ENCODE measurements at regions not wholly inside any gene's neighbourhood (a gene's known extent, or its start where the extent isn't known, plus 50 kb on each side); places are given as distances from the start of the nearest gene placed in this dataset.
"Not testable (repeated sequence)": the region's sequence is repeated elsewhere in the genome, so short reads cannot be mapped to it uniquely, and the experiment has no call there.

DNA sequence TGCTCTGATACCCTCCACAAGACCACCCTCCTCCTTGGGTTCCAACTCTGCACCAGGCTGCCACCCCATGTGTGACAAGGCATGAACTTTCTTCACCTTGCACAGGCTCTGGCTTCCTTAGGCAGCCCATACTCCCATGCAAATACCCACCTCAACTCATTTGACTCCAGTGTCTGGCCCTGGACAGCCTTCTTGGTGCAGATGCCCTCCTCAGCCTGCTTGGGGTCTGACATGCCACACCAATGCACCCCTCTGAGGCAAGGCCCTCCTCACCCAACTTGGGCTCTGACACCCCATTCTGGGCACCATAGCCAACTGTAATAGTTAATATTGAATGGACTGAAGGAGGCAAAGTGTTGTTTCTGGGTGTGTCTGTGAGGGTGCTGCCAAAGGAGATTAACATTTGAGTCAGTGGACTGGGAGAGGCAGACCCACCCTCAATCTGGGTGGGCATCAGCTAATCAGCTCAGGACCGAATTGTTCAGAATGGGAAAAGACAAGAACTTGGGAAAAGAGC is 115.0 kb upstream of the EPB41L4A start:
- DNase-seq (ENCODE audit: low read depth in 3 of 3): no peak

DNA sequence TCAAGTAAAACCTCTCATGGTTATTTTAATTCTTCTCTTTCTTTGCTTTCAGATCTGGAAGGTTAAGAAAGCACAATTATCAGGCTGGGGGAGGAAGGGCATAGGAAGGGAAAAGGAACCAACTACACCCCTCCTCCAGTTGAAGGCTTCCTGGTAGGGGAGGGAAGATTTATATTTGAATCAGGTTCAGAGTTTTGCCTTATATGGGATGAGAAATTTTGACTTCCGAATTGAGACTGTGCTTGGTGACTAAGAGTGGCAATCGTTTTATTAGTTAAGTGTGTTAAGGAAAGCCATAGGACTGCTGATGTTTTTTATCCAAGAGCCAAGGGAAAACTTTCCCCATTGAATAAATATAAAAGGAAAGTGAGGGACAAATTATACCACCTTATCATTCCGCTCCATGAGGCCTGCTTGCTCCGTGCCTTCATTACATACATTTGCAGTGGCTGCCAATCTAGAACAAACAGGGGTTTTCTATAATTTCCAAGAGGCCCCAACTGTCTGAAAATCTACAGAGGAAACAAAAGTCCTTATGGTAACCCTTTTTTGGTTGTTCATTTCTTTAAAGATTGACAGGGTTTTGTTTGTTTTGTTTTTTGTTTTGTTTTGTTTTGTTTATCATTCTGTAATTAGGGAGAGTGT is 115.7 kb upstream of the EPB41L4A start:
- no peak for DNase-seq (ENCODE audit: low read depth in 3 of 3)

DNA sequence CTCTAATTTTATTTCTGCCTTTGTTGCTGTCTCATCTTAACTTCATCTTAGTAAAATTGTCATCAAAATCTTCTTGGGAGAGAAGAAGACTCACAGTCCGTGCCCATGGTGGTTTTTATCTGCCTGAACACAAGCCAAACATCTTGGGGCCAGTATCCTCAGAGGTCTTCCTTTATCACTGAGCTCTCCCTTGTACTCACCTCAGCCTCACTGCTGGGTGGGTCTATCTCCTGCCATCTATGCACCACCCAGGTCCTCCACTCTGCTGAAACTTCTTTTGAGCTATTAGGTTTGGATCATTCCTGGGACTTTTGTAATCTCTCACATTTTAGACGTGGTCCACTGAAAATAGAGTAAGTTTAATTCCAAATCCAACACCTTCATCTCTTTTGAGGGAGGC is 116.3 kb upstream of the EPB41L4A start:
- no peak for DNase-seq (ENCODE audit: low read depth in 3 of 3)

DNA sequence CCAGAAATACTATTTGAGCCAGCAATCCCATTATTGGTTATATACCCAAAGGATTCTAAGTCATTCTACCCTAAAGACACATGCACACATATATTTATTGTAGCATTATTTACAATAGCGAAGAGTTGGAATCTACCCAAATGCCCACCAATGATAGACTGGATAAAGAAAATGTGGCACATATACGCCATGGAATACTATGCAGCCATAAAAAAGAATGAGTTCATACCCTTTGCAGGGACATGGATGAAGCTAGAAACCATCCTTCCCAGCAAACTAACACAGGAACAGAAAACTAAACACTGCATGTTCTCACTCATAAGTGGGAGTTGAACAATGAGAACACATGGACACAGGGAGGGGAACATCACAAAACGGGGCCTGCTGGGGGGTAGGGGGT is 125.5 kb upstream of the EPB41L4A start:
- DNase-seq (ENCODE audit: low read depth in 3 of 3): not testable (repeated sequence)

DNA sequence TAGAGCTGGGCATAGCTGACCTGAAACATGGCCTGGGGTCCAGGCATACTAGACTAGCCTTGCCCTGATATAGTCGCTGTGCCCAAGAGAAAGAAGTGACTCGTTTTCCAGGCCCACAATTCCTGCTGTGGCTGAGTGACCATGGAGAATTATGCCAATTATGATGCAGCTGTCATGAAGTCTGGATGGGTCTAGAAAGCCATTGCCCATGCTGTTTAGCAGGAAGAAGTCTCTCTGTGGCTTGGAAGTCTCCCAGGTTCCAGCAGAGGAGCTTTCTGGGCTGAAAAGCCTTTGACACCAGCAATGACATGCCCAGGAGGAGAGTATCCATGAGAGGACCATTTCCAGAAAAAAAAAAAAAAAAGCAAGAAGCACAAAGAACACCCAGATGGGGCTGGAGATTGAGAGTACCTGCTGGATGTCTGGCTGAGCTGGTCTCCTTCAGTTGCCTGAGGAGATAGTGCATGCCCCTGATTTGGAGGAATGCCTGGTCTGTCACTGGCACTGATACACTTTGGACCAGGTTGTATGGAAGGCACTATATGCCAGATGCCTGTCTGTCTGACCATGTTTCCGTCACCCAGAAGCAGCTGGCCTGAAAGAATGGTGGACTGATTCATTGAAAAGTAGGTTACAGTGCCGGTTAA is 128.0 kb upstream of the EPB41L4A start:
- DNase-seq (ENCODE audit: low read depth in 3 of 3): no peak

DNA sequence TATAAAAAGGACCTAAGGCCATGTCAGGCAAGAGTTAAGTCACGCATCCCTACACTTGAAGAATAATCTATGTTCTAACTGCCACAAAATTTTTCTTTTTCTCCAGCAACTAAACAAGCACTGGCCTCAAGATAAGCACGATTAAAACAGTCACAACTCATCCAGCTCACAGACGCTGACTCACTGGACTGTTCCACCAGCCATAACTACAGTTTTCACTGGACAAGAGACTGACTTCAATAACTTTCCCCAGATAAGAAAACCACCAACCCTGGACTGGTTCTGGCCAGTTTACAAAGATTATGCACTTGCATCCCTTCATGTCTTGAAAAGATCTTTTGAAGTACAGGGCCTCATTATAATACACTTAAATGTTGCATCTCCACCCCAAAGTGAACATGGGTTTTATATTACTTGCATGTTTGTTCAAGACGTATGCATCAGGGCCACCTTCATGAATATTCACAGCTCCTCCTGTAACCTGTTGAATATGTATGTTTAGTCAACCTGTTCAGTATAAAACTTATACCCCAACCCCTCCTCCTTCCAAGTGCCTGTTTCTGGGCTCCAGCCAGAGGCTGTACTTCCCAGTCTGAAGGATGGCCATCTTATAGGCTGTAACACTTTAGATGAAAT is 129.3 kb upstream of the EPB41L4A start:
- DNase-seq (ENCODE audit: low read depth in 3 of 3): no peak

DNA sequence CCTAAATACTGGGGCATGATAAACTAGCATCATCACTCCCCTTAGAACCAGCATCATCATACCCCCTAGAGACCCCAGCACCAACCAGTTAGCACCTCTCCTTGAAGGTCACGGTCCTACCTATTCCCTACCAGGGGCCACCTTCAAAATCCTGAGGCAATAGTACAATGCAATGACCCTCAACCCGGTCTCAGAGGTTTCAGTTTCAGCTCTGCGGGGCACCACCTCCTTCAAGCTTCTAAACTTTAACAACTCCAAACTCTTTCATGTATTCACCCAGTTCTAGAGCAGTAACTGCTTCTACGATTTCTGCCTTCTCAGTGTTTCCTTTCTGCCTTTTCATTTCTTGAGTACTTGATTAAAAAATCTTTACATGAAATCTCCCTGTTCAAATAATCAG is 130.1 kb upstream of the EPB41L4A start:
- no peak for DNase-seq (ENCODE audit: low read depth in 3 of 3)

DNA sequence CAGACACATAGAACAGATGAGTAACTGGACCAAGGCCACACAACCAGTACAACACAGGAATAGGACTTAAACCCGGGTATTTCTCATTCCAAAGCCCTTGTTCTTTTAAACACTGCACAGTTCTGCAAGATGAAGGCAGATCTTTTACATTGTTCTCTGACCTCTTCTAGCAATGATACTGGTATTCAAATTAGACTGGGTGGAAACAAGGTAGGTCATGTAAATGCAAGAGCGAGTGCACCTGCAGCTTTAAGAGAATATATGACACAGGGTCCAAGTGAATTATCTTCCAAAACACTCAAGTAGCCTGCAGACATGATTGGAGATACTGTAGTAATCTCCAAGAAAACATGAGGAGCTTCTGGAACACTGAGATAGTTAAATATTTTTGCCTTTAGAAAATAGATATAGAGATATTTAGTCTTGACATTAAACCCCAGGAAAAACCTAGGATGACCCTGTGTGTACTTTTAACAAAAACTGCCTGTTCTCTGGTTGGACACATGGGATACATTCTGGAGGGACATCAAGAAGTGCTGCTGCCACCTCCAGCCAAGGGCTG is 130.6 kb upstream of the EPB41L4A start:
- DNase-seq (ENCODE audit: low read depth in 3 of 3): no peak

DNA sequence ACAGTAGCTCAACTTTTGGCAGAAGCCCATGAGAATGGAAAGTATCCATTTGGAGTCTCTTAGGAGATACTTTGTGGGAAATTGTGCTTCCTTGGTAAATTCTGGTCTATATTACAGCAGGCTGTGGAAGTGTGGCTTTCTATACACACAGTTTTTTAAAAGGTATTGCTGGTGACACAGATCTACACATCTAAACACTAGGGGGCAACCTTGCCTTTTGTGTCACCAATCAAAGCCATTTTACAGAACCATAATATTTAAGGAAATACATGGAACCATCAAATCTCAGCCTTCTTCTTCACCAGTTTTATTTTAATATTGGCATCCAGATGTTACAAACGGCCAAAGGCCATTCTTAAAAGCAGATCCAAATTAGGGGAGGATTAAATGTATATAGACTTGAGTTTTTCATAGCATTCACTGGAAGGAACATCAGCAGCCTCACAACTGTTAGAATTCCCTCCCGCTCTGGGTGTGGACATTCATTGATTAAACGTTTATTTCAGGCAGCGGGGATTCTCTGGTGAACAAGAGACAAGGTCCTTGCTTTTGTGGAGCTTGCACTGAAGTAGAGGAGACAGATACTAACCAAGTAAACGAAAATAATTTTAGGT is 132.4 kb upstream of the EPB41L4A start:
- peak in 2 of 3 experiments; percentile 1 to 20 for DNase-seq (ENCODE audit: low read depth in 3 of 3)

DNA sequence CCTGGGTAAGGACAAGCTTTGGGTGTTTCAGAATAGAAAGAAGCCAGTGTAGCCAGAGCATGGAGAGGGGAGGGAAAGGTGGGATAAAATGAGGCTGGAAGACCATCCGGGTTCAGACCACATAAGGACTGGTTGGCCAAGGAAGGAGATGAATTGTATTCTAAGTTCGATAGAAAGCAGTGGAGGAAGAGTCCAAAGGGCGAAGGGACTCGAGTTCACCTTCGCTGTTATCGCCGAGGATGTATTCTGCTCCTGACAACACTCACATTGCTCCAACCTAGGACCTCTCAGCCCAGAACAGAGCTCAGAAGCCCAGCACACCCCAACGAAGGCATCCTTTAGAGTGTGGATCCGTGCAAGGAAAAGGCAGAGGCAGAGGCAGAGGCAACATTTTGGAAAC is 133.1 kb upstream of the EPB41L4A start:
- no peak for DNase-seq (ENCODE audit: low read depth in 3 of 3)

DNA sequence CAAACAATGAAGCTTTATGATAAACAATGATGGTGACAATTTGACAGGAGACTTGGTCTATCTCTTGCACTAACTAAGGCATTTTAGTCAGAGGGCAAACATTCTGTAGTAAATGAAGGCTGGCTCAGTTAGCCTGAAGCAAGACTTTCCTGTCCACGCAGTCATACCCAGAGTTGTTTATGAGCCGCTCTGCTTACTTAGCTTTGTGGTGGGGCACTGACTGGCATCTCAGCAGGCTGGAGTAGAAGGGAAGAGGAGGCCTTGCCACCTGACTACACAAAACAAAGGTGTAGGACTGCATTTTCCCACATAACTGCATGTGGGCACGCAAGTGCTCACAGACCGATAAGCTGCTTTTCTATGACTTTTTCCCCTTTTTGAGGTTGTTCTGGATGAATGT is 133.7 kb upstream of the EPB41L4A start:
- no peak for DNase-seq (ENCODE audit: low read depth in 3 of 3)

DNA sequence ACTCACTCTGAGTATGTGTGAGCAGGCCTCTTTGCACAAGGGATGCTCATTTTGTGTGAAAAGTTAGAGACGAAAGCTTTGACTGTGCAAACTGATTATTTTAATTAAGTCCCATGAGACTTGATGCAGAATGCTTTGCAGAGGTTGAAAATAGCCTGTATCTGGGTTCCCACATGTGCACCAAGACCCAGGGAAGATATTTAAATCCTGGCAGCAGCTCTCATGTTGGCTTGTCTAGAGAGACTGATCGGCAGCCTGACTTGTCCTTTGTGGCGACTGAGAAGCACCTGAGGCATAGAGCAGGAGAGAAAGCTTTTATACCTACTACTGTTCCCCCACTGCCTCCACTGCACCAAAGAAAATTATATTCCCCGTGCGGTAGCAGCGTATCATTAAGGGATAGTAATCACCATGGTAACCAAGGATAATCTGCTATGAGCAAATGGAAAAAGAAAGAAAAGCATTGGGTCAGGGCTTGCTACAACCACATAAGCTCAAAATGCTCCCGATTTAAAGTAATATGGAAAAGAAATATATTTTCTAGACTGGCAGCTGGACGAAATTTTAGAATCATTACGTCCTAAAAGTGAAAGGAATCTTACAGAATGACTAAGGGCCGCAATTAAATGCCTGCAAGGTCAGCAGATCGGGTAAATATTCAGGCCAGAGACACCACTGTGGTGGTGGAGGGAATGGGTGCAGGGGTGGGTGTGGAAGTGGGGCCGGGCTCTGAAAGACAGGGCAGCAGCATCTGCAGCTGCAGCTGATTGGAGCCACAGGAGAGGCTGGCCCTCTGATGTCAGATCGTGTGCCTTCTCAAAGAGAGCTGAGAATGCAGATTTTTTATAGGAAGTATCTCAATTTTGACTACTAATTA is 135.3 kb upstream of the EPB41L4A start:
- DNase-seq (ENCODE audit: low read depth in 3 of 3): no peak

DNA sequence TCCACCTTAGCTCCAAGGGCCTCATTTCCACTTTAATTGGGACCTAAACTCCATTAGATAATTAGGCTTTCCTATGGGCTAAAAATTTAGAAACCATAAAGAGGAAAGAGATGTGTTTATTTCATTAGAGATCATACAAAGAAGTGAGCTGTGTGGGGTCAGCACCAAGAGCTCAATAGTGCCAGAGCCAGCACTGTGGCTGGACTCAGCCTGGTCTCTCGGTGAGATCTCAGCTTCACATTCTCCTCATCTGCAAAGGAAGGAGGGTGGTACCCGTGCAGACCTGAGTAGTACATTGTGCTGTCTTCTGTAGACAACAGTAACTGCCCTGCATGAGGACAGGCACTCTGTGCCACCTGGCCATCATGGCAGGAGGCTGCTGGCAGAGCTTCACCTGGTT is 136.1 kb upstream of the EPB41L4A start:
- no peak for DNase-seq (ENCODE audit: low read depth in 3 of 3)

DNA sequence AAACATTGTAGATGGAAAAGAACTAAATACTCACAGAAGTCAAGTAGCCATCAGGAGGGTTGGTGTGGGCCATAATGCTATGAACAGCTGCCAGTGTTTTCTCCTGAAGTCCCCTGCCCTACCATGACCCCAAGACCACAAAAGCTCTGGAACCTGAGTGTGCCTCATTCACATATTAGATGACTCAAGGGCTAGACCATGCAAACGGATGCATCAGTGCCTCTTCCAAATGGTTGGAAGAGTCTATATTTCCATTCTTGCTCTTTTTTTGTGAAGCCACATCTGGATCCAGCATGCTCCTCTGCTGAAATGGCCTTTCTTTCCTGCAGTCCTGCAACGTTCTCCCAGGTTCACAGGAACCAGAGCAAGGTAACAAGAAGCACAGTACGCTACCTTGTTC is 136.6 kb upstream of the EPB41L4A start:
- DNase-seq (ENCODE audit: low read depth in 3 of 3): no peak

DNA sequence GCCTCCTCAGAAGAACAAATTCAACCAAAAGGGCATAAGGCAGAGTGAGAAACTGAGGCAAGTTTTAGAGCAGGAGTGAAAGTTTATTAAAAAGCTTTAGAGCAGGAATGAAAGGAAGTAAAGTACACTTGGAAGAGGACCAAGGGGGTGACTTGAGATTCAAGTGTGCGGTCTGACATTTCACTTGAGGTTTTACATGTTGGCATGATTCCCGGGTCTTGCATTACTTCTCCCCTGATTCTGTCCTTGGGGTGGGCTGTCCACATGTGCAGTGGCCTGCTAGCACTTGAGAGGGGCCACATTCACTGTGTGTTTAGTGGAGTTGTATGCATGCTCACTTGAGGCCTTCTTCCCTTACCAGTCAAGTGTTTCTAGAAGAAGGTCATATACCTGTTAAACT is 140.4 kb upstream of the EPB41L4A start:
- not testable (repeated sequence) for DNase-seq (ENCODE audit: low read depth in 3 of 3)

DNA sequence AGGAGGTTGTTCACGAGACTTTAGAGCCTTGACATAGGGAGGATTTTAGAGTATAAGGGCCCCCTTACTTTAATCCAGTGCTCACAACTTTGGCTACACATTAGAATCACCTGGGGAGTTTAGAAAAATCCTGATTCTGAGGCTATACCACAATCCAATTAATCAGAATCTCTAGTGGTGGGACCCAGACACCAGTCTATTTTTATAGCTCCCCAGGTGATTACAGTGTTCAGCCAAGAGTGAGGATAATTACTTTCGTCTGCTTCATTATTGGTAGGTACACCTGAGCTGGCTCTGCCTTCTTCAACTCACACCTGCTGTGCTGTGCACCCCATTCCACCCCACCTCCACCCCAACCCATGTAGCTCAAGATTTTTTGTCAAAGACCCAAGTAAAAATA is 141.3 kb upstream of the EPB41L4A start:
- DNase-seq (ENCODE audit: low read depth in 3 of 3): no peak

DNA sequence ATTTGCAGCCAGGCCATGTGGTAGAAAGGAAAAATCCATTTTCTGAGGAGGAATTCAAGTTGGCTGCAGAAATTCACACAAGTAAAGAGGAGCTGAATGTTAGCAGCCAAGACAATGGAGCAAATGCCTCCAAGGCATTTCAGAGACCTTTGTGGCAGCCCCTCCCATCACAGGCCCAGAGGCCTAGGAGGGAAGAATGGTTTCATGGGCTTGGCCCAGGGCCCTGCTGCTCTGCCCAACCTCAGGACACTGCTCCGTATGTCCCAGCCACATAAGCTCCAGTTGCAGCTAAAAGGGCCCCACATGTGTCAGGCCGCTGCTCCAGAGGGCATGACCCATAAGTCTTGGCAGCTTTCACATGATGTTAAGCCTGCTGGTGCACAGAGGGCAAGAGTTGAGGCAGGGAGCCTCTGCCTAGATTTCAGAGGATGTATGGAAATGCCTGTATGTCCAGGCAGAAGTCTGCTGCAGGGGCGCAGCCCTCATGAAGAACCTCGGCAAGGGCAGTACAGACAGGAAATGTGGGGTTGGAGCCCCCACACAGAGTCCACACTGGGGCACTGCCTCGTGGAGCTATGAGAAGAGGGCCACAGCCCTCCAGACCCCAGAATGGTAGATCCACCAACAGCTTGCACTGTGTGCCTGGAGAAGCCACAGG is 144.2 kb upstream of the EPB41L4A start:
- DNase-seq (ENCODE audit: low read depth in 3 of 3): no peak

DNA sequence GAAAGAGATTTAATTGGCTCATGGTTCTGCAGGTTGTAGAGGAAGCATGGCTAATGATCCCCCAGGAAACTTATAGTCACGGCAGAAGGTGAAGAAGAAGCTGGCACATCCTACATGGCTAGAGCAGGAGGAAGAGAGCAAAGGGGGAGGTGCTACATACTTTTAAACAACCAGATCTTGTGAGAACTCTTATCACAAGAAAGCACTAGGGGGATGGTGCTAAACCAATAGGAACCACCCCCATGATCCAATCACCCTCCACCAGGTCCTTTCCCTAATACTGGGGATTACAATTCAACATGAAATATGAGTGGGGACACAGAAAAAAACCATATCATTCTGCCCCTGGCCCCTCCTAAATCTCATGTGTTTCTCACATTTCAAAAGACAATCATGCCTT is 147.2 kb upstream of the EPB41L4A start:
- DNase-seq (ENCODE audit: low read depth in 3 of 3): no peak

DNA sequence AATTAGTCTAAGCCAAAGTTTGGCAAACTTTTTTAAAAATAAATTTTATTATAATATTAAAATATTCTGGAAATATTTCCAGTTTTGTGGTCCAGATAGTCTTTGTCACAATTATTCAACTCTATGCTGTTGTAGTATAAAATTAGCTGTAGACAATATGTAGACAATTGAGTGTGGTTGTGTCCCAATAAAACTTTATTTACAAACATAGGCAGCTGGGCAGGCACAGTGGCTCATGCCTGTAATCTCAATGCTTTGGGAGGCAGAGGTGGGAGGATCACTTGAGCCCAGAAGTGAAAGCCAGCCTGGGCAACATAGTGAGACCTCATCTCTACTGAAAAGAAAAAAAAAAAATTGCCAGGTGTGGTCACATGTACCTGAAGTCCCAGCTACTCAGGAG is 150.5 kb upstream of the EPB41L4A start:
- no peak for DNase-seq (ENCODE audit: low read depth in 3 of 3)

DNA sequence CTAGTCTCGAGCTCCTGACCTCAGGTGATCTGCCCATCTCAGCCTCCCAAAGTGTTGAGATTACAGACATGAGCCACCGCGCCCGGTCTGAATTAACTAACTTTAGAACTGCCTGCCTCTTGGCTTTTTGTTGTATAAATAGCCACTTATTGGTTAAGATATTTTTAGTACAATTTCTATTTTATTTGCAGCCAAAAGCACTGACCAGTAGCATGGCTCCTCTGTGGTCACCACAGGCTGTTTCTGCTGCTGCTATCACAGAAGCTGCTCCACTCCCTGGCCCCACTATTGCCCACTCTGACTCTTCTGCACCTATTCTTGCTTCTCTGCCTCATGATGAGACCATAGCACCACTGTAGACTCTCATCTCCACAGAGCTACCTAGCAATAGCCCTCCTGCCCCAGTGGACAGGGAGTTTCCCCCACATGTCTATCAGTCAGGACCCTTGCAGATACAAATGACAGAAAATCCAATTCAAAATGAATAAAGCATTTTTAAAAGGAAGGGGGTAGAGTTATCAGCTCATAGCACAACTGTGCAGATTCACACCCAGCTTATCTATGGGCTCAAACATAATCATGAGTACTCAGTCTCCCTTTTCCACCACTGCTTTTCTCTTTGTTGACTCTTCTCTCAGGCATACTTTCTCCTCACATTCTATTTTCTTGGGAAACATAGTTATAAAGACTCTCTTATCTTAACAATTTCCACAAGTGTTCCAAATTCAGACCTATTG is 151.8 kb upstream of the EPB41L4A start:
- no peak for DNase-seq (ENCODE audit: low read depth in 3 of 3)

All from stimulated activated CD4-positive, alpha-beta T cell treated with anti-CD3 and anti-CD28 coated beads, TNF-alpha, amount 100 ng/mL, for 24 hours (primary cell).